G401 (cell line): ENCODE measurements at regions not wholly inside any gene's neighbourhood (a gene's known extent, or its start where the extent isn't known, plus 50 kb on each side); places are given as distances from the start of the nearest gene placed in this dataset.

ENCODE experiments used
- DNase-seq: peaks from one replicate; pipeline ENCODE4 v3.0.0-alpha.2; 2015; ENCODE audit warnings: low spot score
- in situ Hi-C: cut with HindIII; loops from 2 replicates; pipeline ENCODE4 v1.10.0; 2016; ENCODE audit warnings: low sequenced_read_pairs, mixed read lengths

DNA sequence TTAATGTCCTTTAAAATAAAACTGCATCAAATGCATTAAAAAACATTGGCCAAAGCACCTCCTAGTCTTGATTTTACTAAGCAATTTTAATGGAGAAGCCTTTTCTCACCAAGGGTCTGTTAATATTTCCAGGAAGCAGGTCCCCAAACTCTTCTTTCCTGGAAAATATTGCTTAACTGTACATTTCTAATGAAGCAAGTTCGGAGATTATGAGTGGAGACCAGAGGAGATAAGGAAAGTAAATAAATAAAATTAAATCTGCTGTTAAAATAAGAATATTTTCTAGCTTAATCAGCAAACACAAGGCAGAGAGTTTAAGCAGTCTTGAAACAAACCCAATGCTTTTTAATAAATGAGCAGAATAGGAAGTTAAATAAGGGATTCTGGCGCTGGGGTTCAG, 322.4 kb downstream of the PTEN start:
- DNase-seq, result no peak
- in situ Hi-C loops, result no loop called here

DNA sequence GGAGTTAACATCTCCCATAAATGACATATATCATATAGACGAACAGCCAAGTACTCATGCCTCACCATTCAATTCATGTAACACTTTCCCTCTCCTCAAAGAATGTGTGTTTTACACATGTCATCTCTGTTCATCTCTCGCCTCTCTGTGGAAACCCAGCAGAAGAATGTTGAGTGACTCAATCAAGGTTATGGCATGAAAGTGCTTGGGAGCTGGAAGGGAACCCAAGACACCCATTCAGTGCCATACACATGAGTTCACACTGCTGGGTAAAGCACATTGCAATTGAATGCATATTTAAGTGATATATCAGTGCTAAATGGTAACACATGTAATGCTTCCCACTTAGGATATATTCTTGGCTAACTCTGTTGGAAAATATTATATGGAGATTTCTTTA, 322.9 kb downstream of the PTEN start:
- no peak for DNase-seq
- in situ Hi-C loops, result no loop called here

DNA sequence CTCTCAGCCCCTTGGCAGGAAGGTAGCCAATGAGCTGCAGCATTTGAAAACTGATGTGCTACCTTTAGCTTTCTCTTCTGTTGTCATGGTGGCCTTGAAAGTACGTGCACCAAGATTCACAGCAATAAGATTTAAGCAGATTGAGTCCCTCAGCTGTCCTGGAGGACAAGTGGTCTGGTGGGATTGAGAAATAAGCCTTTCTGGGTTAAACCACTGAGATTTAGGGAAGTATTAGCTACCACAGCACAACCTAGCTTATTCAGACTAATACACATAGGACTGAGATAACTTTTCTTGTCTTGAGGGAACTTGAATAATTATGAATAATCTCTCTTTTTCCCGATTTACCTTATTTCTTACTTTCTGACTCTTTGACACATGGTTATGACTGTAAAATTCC, 324.0 kb downstream of the PTEN start:
- DNase-seq, result no peak
- in situ Hi-C loops, result no loop called here

DNA sequence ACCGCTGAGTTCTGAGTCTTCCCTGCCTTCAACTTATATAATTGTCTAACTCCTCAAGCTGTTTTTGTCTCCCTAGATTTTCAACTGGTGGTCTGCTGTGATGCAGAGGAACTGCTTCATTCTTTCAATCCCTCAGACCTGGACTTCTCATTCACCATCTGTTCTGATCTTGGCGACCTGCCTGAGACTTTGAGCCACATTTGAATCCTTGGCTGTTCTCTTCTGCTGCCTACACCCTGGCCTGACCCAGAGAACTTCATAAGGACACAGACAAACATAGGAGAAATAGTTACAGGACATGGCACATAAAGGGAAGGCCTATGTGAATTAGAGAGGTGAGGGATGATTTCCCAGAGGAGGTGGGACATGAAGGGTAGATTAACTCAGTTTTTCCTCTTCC, 326.7 kb downstream of the PTEN start:
- in situ Hi-C loops, result no loop called here
- DNase-seq, result peak; percentile 90

DNA sequence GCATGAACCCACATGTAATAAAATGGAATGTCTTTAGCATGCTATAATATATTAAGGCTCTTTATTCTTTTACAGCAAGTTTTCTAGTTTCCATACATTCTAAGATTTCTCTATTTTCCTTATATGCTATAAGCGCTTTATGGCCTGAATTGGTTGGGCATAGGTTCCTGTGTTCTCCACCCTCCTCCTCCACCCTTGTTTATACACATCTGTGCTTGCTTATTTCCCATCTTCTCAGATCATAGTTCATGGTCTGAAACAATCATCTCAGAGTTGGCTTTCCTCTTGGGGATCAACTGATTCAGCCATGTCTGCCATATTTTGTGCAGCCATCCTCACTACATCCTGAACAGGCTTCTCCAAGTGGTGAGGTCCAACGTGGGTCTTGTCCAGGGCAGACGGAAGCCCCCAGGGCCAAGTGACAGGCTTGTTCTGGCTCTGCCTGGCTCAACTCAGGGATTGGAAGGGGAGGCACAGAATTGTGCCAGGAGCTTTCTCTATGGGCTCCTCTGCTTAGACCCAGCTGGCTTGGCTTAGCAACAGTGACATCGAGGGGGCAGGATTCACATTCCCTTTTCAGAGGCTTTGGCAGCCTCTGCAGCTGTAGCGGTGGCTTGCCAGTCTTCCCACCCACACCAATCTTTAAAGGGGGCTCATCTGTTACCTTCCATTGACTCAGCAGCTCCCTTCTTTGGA, 327.3 kb downstream of the PTEN start:
- in situ Hi-C loops, result no loop called here
- no peak for DNase-seq

DNA sequence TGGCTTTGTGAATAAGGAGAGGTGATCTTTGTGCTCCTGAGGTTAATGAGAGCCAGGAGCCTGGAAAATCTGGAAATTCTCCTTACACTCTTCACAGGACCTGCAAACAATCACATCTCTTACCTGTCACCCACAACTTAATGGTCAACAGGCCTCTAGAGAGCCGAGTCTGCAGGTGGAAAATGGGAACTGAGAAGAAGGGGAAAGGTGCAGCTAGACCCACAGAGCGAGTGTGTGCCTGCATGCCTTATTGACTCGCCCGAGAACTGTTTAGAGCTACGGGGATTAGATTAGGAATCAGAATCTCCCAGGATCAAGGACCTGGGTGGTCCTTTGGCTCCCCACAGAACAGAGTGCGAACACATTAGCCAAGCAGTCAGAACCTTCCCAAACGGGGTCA, 329.6 kb downstream of the PTEN start:
- in situ Hi-C loops, result no loop called here
- DNase-seq, result no peak

DNA sequence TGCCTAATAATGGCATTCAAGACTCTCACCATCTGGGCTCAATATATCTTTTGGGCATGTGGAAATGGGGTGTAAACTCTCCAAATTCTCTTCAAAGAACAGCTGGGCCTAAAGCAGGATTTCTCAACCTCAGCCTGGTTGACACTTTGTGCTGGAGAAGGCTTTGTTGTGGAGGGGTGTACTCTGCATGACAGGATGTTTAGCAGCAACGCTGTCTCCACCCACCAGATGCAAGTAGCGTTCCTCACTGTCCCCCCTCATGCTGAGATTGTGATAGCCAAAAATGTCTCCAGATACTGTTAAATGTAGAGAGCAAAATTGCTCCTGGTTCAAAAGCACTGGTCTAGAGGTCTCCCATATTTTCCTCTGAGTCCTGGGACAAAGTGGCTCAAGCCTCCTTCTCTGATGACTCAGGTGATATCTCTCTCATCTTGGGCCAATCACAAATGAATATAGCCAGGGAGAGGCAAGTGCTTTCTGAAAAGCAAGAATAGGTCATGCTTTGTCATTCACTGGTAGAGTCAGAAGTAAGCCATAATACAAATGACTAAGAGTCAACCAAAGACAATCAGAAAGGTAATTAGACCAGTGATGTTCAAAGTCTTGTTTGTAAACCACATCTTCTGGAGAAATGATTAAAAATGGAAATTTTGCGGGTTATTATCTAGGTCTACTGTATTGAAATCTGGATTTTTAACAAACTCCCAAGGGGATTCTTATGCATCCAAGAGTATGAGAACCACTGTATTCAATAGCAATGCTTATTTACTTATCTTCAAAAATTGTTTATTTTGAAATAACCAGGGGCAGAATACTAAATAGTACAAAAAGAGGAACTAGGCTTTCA, 330.8 kb downstream of the PTEN start:
- in situ Hi-C loops, result no loop called here
- DNase-seq, result no peak

DNA sequence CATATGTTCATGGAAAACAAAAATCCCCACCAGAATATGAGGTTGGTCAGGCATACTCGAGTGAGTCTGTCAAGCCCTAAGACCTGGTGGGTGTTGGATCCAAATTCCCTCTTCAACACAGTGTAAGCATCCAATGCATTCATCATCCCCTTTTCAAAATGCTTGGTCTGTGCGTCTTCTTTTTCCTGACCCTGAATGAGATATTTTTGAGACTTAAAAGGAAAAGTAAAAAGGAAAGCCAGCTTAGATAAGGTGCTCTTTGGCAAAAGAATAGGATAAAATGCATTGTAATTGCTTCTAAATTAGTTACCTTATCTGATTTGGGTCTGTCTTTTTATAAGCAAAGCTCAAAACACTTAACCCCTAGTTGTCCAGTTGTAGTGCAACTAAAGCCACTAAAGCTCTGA, 331.5 kb downstream of the PTEN start:
- no peak for DNase-seq

DNA sequence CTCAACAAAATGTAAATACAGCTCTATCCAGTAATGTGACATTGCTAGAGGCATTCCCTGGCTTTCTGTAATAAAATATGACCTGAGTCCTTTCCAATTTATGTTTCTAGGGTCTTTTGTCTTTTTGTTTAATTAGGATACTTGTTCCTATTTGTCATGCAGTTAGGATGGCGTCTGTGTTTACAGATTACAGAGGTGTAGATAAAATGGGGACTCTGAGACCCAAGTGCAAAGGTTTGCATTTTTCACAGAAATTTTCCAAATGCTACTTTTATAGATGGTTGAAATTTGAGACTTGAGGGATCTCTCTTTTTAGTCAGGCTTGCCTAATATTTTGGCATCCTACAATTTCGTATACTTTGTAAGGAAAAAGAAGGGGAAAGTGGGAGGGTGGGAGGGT, 332.4 kb downstream of the PTEN start:
- no peak for DNase-seq
- in situ Hi-C loops, result no loop called here

More for the DNA sequence above, 331.5 kb downstream of the PTEN start:
- in situ Hi-C loops, result no loop called here

DNA sequence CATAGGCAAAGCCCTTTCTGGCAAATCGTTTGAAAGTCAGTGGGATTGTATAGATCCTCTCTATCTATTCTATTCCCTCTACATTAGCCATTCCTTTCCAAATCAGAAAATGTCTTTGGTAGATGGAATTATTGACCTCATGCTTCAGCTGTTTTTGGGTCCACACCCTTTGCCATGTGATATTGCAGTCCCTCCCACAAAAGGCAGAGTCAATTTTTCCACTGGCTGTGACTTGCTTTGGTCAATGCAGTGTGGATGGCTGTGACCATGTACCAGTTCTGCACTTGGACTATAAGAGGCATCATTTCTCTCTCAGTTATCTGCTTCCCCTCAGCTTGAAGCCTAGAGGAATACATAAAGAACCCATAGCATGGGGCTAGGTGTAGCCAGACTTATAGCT, 332.9 kb downstream of the PTEN start:
- no peak for DNase-seq
- in situ Hi-C loops, result no loop called here

DNA sequence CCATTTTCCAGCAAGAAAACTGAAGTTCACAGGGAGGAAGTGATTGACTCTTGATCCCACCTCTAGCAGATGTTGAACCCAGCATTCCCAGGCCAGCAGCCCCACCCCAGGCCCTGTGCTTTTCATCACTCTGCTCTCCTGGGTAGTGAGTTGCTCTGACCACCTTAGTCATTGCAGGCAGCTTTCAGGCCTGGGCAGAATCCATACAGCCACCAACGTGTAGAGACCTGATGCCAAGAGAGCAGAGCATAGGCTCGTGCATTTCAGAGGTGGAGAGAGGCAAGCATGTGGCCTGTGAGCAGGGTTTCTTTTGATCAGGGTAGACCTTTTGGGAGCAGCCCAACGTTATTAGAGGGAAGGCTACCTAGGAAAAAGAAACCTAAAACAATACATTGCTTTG, 334.6 kb downstream of the PTEN start:
- in situ Hi-C loops, result no loop called here
- DNase-seq, result no peak

DNA sequence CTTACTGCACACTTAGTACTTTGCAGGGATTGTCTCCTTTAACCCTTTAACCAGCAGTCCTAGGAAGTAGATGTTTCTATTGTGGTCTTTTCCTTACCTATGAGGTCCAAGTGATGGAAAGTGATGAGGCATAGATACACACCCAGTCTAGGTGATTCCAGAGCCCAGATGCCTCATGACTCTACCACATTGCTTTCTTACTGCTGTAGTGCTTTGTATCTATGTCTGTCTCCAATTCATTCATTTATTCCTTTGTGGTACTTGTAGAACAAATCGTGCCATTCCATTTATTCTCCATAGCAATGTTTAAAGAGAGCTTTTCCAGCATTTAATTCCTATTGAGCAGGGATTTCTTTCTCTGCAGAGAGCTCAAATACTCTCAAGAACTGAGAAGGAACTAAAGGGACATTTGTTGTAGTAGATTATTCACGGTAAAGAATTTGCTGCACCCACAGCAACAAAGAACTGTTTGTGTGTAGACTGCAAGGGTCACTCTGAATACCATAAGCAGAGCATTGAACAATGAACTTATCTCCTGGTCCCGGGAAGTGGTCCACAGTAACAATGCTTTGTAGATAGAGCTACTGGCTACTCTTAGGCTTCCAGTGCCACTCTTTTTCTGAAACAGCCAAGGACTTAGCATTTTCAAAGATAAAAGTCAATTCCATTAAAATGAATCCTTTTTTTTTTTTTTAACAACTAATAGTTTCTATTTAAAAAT, 337.0 kb downstream of the PTEN start:
- in situ Hi-C loops, result no loop called here
- DNase-seq, result no peak

DNA sequence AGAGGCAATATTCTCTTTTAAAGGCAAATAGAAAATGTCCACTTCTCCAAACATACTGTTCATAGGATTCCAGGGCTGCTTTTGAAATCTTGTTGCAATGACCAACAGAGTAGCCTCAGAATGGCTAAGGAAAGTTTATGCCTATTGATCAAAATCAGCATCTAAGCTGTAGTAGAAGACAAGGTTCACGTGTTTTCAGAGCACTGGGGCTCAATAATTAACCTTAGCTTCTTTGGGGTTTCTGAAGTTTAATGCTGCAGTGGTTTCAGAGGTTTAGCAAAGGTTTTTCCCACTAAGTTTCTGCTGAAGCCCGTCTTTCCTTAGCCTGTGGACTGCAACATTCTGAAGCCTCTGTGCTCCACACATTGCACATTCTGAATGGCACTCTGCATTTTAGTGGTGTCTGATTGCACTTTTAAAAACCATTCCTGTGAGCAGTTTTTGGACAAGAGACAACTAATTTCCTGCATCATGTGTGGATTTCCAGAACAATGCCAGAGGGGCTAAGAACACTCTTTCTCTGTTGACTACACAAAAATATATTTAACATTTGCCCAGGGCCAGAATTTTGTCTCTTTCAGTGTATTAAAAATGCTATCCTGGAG, 342.5 kb downstream of the PTEN start:
- DNase-seq, result peak; percentile 24
- in situ Hi-C loops, result no loop called here

DNA sequence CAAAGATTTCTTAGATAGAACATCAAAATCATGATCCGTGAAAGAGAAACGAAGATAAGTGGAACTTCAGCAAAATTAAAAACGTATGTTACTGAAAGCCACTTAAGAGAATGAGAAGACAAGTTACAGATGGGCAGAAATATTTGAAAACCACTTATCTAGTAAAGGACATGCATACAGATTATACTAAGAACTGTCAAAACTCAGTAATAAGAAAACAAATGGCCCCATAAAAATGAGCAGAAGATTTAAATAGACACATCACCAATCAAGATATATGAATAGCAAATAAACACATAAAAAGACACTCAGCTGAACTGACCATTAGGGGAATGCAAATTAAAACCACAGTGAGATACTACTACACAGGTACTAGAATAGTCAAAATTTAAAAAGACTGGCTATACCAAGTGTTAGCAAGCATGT, 343.7 kb downstream of the PTEN start:
- no peak for DNase-seq
- in situ Hi-C loops, result no loop called here

DNA sequence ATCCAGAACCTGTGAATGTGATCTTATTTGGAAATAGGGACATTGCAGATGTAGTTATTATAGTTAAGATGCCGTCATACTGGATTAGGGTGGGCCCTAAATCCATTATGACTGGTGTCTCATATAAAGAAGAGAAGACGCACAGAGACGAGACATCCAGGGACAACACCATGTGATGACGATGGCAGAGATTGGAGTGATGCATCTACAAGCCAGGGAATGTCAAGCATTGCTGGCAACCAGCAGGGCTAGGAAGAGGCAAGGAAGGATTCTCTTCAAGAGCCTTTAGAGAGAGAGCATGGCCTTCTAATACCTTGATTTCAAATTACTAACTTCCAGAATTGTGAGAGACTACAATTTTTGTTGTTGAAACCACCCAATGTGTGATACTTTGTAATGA, 345.8 kb downstream of the PTEN start:
- in situ Hi-C loops, result no loop called here
- no peak for DNase-seq

DNA sequence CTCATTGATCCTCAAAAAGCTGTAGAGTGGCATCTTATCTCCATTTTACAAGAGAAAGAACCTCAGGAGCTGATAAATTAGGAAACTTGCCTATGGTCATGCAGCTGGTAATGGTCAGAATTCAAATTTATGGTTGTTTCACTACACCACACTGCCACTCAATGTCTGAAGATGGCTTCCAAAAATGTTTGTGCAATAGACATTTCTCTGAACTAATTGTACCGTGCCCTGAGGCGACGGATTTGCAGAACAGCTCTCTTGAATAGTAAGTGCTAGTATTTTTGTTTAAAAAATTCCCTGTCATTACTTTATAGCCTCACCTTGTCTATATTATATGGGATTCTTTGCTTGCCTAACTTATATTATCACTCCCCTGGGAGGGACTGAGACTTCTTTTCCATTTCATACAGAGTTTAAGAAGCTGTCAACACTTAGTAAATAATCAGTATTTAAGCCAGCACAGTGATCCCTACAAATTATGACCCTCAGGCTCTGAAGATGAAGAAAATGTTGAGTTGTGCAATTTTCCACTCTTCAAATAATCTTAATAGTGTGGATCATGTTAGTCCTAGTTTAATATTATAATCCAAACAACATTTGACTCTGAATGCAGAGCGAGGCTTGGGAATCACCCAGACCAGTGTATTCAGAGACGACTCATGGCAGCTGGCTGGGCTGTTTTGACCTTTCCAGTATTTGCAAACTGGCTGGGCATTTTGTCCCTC, 346.6 kb downstream of the PTEN start:
- in situ Hi-C loops, result no loop called here
- DNase-seq, result no peak

DNA sequence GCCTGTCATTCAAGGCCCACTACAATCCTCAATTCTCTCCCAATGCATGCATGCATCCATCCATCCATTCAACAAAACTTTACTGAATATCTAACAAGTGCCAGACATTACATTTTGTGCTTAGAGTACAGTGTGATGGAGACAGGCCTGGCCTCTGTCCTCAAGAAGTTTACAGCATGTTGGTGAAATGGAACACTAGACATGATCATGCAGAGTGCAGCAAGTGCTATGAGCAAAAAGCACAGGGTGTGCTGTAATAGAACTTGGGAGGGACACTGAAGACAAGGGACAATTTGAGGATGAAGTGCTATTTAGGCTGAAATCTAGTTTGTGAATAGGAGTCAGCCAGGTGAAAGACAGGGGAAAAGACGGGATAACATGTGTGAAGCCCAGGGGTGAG, 347.8 kb downstream of the PTEN start:
- in situ Hi-C loops, result no loop called here

DNA sequence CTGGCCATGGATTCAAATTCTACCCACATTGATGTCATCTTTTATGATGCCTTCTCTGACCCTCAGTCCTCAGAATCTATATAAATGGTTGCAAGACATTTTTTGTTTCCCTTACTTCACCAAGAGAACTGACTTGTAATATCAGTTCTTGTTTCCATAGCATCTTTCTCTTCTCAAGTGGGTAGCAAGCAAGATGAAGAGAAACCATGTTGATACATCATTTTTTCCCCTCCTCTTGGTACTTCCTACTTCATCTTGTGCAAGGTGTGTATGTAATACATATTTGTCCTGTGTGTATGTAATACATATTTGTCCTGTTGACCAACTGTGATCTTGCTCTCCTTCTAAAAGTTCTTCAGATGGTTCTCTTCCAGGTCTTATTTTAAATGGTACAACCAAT, 348.6 kb downstream of the PTEN start:
- in situ Hi-C loops, result no loop called here
- no peak for DNase-seq

More for the DNA sequence above, 347.8 kb downstream of the PTEN start:
- DNase-seq, result no peak

DNA sequence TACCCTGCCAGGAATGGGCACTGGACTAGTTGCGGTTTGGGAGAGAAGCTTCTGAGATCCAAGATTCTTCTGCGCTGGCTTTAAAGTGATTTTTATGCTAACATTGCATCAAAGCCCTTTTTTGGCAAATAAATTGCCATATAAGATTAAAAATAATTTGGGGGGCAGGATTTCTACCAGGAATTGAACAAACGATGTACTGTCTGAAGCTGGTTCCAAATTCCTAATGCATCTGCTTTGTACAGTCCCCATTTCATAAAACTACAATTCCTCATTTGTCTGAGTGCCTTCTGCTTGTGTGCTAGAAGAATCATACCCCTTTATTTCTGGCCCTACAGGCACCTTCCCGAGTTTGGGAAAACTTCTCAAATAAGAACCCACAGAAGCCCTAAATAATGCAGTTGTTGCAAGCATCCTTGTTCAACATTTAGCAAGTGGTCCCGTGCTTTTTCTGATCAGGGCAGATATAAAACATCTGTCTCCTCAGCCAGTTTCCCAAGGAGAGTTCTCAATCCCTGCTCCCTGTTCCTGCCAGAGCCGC, 349.7 kb downstream of the PTEN start:
- DNase-seq, result no peak
- in situ Hi-C loops, result no loop called here
